Frontal cortex (tissue), 3 donors: ENCODE measurements at regions not wholly inside any gene's neighbourhood (a gene's known extent, or its start where the extent isn't known, plus 50 kb on each side); places are given as distances from the start of the nearest gene placed in this dataset.
"Not testable (repeated sequence)": the region's sequence is repeated elsewhere in the genome, so short reads cannot be mapped to it uniquely, and the experiment has no call there.

Experiments
- DNase-seq, 2 donors: peaks; one replicate each; pipeline ENCODE4 v3.0.0; 2012; ENCODE audit warnings: low spot score in 2 of 2
- FAIRE-seq: peaks from 2 replicates; lab custom pipeline; 2012; peaks lifted over from hg19 to GRCh38; lab: Jason Lieb, UNC
- donor health status: control.
- donor health status: control.
- donor health status: control.

DNA sequence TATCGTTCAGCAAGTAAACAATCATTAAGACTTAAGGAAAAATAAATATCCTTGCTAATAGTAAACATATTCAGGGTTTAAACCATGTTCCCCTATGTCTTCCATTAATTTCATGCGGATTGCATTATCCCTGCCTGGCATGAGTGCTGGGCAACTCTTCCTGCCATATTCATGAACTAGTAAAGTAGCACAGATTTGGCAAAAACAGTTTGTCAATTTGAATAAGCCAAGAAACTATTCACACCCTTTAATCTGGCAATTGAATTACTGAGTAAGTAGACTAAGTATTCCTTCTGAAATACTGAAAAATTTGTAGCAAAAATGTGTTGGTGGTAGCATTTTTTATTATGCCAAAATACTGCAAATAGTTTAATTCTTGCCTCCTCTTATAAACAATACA, 512.0 kb downstream of the NLGN4X start:
- no peak for DNase-seq
- no peak for FAIRE-seq

DNA sequence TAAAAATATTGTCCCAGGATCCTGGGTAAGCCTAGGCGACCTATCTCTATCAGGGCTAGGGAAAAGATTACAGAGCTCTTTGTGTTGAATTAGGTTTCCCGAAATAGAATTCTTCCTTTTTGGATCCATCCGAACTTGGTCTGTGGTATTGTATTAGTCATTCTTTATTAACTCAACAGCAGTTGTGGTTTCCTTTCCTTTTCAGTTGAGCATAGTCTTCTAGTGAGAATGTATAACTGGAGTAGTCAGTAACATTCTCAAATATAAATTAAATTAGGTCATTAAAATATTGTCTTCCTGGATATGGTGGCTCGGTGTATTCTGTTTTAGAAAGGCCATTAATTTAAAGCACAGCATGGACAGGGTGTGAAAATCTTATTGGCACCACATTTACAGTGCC, 520.4 kb downstream of the NLGN4X start:
- FAIRE-seq (no peak), DNase-seq (no peak)

DNA sequence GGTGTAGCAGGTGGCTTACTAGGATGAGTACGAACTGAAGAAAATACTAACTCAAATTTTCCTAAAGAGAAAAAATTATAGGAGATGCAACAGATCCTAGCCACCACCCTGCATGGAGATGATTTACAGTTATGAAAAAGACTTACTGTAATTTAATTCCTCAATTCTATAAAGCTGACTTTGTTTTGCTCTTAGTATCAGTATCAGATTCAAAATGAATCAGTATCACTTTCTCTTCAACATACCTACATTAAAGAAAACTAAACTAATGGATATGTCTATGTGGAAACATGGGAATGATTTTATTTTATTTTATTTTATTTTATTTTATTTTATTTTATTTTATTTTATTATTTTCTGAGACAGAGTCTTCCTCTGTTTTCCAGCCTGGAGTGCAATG, 525.8 kb downstream of the NLGN4X start:
- no peak for FAIRE-seq
- DNase-seq: no peak

DNA sequence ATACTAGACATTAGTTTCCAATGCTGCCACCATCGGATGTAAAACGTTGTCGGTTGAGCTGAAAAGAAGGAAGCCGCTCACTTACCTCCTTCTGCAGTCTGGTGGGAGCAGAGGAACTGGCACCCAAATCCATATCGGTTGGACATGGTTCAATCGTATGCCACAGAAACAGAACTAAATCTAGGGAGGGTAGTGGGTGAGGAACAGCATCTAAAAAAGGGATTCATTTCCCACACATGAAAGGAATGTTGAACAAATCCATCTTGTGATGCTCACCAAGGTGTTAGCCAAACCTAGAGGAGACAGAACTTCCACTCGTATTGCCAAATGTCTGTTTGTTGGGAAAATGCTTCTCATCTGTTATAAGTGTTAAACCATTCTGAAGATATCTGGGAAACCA, 532.7 kb downstream of the NLGN4X start:
- DNase-seq: no peak
- FAIRE-seq: no peak

DNA sequence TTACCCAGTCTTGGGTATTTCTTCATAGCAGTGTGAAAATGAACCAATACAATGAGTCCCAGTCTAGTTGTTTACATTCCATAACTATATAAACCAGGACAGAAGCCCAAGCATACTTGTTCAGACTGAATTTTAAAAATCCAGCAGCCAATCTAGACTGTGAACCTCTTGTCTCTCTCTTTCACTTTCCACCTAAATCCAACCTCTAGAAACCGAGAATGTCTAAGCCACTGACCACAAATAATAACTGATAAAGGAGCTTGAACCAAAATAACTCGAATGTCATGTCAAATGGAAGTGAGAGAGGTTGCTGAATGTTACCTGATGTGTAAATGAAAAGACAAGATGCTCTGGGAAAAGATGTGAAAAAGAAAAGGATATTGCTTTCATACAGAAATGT, 544.7 kb downstream of the NLGN4X start:
- DNase-seq (no peak), FAIRE-seq (no peak)

DNA sequence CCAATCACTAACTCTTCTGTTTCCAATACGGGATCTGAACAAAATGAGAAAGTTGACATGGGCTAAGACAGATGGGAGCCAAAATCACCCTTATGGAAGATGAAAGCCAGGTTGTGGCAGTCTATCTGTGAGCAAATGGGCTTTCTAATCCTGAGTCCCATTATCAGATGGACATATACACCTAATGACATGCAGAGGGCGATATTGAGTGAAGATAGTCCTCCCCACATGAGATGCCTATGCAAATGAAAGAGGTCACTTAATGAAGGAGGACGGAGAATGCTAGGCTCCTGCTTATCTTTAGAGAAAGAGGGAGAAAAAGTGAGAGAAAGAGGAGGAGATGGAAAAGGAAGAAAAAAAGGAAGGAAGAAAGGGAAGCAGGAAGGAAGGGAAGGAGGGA, 547.5 kb downstream of the NLGN4X start:
- DNase-seq (no peak), FAIRE-seq (no peak)

- DNase-seq: no peak
- no peak for FAIRE-seq
These were observed 554.6 kb downstream of the NLGN4X start for GRCh38 chrX:5674036-5674435.

GRCh38 chrX:5672099-5672498, 556.6 kb downstream of the NLGN4X start:
- no peak for FAIRE-seq
- no peak for DNase-seq

GRCh38 chrX:5666689-5667088, 562.0 kb downstream of the NLGN4X start:
- not testable (repeated sequence) for DNase-seq, FAIRE-seq

GRCh38 chrX:5656544-5656943, 572.1 kb downstream of the NLGN4X start:
- no peak for FAIRE-seq
- no peak for DNase-seq

- no peak for FAIRE-seq
- DNase-seq: no peak
These were observed 577.8 kb downstream of the NLGN4X start for GRCh38 chrX:5650904-5651303.

DNA sequence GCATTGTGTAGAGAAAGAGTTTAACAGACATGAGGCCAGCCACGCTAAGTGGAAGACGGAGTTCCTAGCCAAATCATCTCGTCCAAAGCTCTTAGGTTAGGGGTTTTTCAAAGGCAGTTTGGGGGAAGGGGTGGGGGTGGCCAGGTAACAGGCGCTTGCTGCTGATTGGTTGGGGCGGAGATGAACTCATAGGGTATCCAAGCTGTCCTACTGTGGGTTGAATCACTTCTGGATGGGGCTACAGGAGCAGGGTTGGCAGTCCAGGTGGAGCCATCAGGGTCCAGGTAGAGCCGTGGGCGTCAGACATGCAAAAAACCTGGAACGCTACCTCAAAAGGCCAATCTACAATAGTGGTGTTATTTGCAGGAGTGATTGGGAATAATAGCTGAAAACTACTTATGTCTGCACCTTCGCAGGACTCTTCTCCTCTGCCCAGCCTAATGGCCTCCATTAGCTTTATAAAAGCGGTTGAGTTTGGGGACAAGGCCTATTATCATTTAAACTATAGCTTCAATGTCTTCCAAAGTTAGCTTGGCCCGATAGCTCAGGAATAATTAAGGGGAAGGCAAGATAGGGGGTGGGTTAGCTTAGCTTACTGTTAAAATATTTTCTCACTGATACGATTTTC, 579.6 kb downstream of the NLGN4X start:
- FAIRE-seq (no peak), DNase-seq (no peak)

DNA sequence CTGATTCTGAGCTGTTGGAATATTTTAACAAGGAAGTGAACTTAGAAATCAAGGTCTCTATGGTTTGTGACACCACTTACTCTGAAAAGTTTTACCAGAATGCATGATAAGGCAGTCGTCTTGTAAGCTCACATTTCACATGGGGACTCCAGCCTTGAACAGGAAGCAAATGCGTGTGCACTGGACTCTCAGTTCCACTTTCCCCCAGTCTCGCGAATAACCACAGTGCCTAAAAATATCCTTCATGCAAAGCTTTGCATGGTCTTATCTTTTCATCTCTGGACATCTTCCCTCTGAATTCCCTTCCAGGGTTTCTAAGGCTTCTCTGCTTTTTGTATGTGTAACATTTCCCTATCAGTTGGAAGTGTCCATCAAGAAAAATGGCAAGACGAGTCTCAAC, 581.8 kb downstream of the NLGN4X start:
- DNase-seq (no peak), FAIRE-seq (no peak)

DNA sequence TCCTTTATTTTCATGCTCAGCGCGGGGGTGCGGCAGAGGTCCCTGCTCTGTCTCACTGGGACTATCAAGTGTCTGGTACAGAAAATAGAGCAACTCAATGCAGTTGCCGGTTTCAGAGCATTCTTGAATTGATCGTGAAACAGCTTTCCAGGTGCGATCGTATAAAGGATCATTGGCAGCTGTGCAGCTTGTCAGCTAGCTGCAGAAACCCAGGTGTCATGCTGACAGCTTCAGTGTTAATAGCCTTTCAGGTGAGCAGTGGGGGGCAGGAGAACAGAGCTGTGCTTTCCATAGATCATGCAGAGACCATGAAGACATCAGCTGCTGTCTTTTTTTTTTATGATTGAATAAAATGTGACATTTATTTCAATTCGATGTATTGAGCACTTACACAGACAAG, 583.9 kb downstream of the NLGN4X start:
- DNase-seq (no peak), FAIRE-seq (no peak)

- DNase-seq: no peak
These were observed 588.6 kb downstream of the NLGN4X start for GRCh38 chrX:5640071-5640470.

GRCh38 chrX:5638572-5638971, 590.1 kb downstream of the NLGN4X start:
- DNase-seq (no peak), FAIRE-seq (no peak)

More at GRCh38 chrX:5640071-5640470, 588.6 kb downstream of the NLGN4X start:
- FAIRE-seq: no peak

DNA sequence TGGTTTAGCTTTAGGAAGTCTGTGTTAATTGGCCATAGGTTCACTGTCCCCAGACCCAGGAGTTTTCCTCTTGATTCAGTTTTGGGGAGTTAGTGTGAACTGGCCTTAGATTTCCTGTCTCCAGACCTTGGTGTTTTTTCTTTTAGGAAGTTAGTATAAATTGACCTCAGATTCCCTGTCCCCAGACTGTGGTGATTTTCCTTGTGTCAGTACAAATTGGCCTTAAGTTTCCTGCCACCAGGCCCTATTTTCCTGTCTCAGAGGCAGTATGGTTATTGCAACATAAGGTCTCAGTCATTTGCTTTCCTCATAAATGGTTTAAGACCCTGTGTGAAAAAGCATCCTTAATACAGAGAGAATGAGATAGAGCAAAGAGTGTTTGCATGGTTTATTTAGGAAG, 595.8 kb downstream of the NLGN4X start:
- no peak for FAIRE-seq
- DNase-seq: no peak

DNA sequence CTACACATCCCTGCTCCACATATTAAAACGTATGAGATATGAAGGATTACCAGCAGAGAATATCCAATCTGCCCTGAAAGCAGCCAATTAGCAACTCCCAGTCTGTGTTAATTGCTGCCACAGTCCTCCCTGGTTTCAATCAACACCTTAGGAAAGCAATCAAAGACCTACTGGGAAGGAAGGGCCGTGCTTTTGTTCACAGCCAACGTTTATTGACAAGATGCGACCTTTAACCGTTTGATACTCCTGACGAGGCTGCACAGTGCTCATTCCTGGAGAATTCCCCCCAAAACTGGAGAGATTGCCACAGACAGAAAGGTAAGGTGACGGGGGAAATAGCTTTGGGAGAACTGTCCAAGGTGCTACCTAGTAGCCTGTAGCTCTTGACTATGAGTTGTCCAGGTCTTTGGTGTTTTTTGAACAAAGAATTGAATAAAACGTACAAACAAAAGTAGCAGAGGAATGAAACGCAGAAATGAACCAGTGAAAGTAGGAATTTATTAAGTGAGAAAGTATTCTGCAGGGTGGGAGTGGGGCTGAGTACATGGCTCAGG, 596.5 kb downstream of the NLGN4X start:
- DNase-seq (no peak), FAIRE-seq (no peak)

DNA sequence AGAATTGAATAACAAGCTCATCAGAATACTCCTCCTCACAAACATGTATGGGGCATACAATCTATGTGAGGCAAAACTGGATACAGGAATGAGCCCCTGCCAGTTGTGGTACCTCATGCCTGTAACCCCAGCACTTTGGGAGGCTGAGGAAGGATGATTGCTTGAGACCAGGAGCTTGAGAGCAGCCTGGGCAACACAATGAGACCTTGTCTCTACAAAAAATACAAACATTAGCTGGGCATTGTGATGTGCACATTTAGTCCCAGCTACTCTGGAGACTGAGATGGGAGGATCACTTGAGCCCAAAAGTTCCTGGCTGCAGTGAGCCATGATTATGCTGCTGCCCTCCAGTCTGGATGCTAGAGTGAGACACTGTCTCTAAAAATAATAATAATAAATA, 611.0 kb downstream of the NLGN4X start:
- DNase-seq (no peak), FAIRE-seq (no peak)

DNA sequence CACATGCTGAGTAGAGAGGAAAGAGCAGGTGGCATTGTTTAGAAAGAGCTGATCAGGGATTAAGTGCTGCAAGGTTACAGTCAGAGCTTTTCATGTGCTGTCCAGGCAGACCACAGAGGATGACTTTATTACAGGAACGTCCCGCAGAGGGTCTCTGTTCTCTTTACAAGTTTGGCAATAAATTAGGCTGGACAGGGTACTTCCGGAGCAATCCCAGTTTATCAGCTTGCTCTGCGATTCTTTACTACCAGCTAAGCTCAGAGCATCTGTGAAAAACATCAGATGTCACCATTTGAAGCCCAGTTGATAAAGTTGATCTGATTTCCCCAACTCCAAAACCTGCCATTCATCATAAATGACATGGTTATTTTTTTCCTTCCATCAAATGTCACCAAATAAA, 633.1 kb downstream of the NLGN4X start:
- no peak for DNase-seq
- FAIRE-seq: no peak

- FAIRE-seq (no peak), DNase-seq (no peak)
These were observed 641.9 kb downstream of the NLGN4X start for GRCh38 chrX:5586726-5587125.

- no peak for FAIRE-seq
- no peak for DNase-seq
These were observed 653.3 kb downstream of the NLGN4X start for GRCh38 chrX:5575407-5575806.
